ENCODE measurements at regions not wholly inside any gene's neighbourhood (a gene's known extent, or its start where the extent isn't known, plus 50 kb on each side); places are given as distances from the start of the nearest gene placed in this dataset.

GRCh38 chr6:148053796-148054195 lies 288.8 kb upstream of the SASH1 start:
- Mint-ChIP-seq H3K36me3 (ENCODE audit: low read depth) (no peaks in the 10 kb centered on the region), H3K9me3 (peaks cover 24% of the 10 kb centered on the region), H3K4me1 (no peaks in the 10 kb centered on the region), H3K27me3 (ENCODE audit: low read depth) (no peaks in the 10 kb centered on the region), H3K4me3 (no peak overlapping the region), H3K27ac (no peak overlapping the region)
- no peak for TF ChIP-seq CTCF (IDR thresholded peaks at IDR 0.05; ENCODE audit: unreplicated experiment in 3 of 3)

GRCh38 chr6:148054219-148054618 lies 288.4 kb upstream of the SASH1 start:
- H3K9me3 Mint-ChIP-seq = peaks cover 28% of the 10 kb centered on the region
- H3K4me3 Mint-ChIP-seq = no peak overlapping the region
- no peaks in the 10 kb centered on the region for H3K27me3 Mint-ChIP-seq (ENCODE audit: low read depth)
- TF ChIP-seq CTCF (IDR thresholded peaks at IDR 0.05; ENCODE audit: unreplicated experiment in 3 of 3) = no peak
- H3K36me3 Mint-ChIP-seq (ENCODE audit: low read depth) = no peaks in the 10 kb centered on the region
- H3K27ac Mint-ChIP-seq = no peak overlapping the region
- H3K4me1 Mint-ChIP-seq = no peaks in the 10 kb centered on the region

DNA sequence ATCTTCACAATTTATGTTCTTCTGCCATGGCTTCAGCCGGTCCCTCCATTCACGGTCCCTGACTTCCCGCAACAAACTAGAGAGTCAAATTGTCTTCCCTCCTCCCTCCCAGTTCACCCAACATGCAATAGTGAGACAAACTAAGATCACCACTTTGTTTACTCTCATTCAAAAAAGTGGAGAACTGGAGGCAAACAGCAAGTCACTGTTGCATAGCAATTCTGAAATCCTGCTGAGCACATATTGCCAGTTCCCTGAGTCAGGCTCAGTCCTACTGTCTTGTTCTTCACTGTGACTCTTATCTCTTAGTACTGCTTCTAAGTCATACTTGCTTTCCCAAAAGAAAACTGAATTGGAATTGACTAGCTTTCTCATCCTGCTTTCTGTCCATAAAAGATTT lies 287.2 kb upstream of the SASH1 start:
- H3K36me3 Mint-ChIP-seq (ENCODE audit: low read depth) = no peaks in the 10 kb centered on the region
- no peaks in the 10 kb centered on the region for H3K27me3 Mint-ChIP-seq (ENCODE audit: low read depth)
- peaks cover 35% of the 10 kb centered on the region for H3K9me3 Mint-ChIP-seq
- no peak for TF ChIP-seq CTCF (IDR thresholded peaks at IDR 0.05; ENCODE audit: unreplicated experiment in 3 of 3)
- no peak overlapping the region for H3K4me3 Mint-ChIP-seq
- no peak overlapping the region for H3K27ac Mint-ChIP-seq
- H3K4me1 Mint-ChIP-seq = no peaks in the 10 kb centered on the region

- Mint-ChIP-seq H3K27ac (no peak overlapping the region), H3K4me3 (no peak overlapping the region), H3K27me3 (ENCODE audit: low read depth) (no peaks in the 10 kb centered on the region), H3K9me3 (peaks cover 63% of the 10 kb centered on the region), H3K4me1 (no peaks in the 10 kb centered on the region), H3K36me3 (ENCODE audit: low read depth) (peaks cover 12% of the 10 kb centered on the region)
- no peak for TF ChIP-seq CTCF (IDR thresholded peaks at IDR 0.05; ENCODE audit: unreplicated experiment in 3 of 3)
Measured at GRCh38 chr6:148059869-148060268, 282.8 kb upstream of the SASH1 start.

GRCh38 chr6:148064406-148065134 lies 278.1 kb upstream of the SASH1 start:
- no peak overlapping the region for H3K27ac Mint-ChIP-seq
- peaks cover 12% of the 10 kb centered on the region for H3K36me3 Mint-ChIP-seq (ENCODE audit: low read depth)
- H3K27me3 Mint-ChIP-seq (ENCODE audit: low read depth) = peaks cover 4% of the 10 kb centered on the region
- no peak overlapping the region for H3K4me3 Mint-ChIP-seq
- peaks cover 47% of the 10 kb centered on the region for H3K9me3 Mint-ChIP-seq
- no peak for TF ChIP-seq CTCF (IDR thresholded peaks at IDR 0.05; ENCODE audit: unreplicated experiment in 3 of 3)
- peaks cover 14% of the 10 kb centered on the region for H3K4me1 Mint-ChIP-seq

GRCh38 chr6:148068437-148069061 lies 274.1 kb upstream of the SASH1 start:
- H3K36me3 Mint-ChIP-seq (ENCODE audit: low read depth) = peaks cover 3% of the 10 kb centered on the region
- peak overlapping the region in 1 of 3 experiments; percentile 25 for H3K27ac Mint-ChIP-seq
- H3K4me1 Mint-ChIP-seq = peaks cover 14% of the 10 kb centered on the region
- no peak overlapping the region for H3K4me3 Mint-ChIP-seq
- peaks cover 4% of the 10 kb centered on the region for H3K27me3 Mint-ChIP-seq (ENCODE audit: low read depth)
- peaks cover 28% of the 10 kb centered on the region for H3K9me3 Mint-ChIP-seq
- no peak for TF ChIP-seq CTCF (IDR thresholded peaks at IDR 0.05; ENCODE audit: unreplicated experiment in 3 of 3)
